ENCODE measurements at regions not wholly inside any gene's neighbourhood (a gene's known extent, or its start where the extent isn't known, plus 50 kb on each side); places are given as distances from the start of the nearest gene placed in this dataset.

DNA sequence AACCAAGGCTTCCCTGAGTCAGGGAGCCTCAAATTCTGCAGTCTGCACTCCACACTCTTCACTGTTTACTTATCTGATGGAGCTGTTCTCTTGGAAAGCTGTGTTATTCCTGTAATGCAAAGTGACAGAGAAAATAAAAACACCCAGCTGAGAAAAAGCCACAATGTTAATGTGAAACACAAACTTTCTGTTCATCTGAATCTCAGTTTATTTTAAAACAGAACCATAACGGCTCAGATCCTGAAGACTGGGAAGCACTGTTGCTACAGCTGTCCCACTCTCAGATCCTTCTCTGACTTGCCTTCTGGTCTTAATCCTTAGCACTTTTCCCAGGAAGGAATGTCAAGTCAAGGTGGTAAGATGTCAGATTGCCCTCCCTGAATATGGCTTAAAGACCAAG, 736.6 kb downstream of the DHX35 start (continued):
- TF ChIP-seq, protein P1, sequence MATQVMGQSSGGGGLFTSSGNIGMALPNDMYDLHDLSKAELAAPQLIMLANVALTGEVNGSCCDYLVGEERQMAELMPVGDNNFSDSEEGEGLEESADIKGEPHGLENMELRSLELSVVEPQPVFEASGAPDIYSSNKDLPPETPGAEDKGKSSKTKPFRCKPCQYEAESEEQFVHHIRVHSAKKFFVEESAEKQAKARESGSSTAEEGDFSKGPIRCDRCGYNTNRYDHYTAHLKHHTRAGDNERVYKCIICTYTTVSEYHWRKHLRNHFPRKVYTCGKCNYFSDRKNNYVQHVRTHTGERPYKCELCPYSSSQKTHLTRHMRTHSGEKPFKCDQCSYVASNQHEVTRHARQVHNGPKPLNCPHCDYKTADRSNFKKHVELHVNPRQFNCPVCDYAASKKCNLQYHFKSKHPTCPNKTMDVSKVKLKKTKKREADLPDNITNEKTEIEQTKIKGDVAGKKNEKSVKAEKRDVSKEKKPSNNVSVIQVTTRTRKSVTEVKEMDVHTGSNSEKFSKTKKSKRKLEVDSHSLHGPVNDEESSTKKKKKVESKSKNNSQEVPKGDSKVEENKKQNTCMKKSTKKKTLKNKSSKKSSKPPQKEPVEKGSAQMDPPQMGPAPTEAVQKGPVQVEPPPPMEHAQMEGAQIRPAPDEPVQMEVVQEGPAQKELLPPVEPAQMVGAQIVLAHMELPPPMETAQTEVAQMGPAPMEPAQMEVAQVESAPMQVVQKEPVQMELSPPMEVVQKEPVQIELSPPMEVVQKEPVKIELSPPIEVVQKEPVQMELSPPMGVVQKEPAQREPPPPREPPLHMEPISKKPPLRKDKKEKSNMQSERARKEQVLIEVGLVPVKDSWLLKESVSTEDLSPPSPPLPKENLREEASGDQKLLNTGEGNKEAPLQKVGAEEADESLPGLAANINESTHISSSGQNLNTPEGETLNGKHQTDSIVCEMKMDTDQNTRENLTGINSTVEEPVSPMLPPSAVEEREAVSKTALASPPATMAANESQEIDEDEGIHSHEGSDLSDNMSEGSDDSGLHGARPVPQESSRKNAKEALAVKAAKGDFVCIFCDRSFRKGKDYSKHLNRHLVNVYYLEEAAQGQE (IDR thresholded peaks at IDR 0.05; ENCODE audit: unreplicated experiment): no peak
- TF ChIP-seq ZNF114 (CRISPR knock-in tag; IDR thresholded peaks at IDR 0.05): no peak
- no peak for TF ChIP-seq ETS1 (IDR thresholded peaks at IDR 0.05)

DNA sequence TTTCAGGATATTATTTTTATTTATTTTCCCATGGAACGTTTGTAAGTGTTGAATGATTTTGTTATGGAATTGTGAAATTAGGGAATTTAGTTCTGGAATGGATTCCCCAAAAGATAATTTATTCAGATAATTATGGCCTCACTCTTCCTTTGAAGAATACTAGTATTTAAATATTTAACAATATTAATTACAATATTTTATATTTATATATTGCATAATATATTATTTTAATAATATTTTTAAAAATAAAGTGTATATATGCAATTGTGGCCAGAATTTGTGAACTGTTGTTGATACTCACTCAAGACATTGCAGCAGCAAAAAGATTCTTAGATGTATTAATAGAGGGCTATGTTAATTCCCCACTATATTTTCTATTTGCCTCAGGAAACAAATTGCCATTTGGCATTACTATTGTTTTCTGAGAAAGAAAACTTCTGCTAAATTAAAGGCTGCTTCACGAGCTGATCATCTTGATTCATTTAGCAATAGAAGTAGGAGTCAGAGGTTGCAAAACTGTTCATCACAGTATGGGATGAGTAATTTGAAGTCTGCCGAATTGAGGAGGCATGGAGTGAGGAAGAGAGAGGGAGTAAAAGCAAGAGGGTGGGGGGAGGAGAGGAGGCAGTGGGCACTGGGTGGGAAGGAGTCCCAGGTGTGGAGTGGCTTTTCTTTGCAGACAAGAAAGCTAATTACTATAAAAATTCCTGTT, 729.2 kb downstream of the DHX35 start:
- no peak overlapping the region for H3K4me3 Mint-ChIP-seq
- no peak for TF ChIP-seq POLR2AphosphoS5 (IDR thresholded peaks at IDR 0.05; ENCODE audit: low read depth)
- no peak for TF ChIP-seq EZH2 (IDR thresholded peaks at IDR 0.05; ENCODE audit: low read depth, unreplicated experiment)
- no peak for TF ChIP-seq EZH2phosphoT487 (IDR thresholded peaks at IDR 0.05; ENCODE audit: unreplicated experiment)
- TF ChIP-seq ETS1 (IDR thresholded peaks at IDR 0.05): no peak
- TF ChIP-seq, protein P2, sequence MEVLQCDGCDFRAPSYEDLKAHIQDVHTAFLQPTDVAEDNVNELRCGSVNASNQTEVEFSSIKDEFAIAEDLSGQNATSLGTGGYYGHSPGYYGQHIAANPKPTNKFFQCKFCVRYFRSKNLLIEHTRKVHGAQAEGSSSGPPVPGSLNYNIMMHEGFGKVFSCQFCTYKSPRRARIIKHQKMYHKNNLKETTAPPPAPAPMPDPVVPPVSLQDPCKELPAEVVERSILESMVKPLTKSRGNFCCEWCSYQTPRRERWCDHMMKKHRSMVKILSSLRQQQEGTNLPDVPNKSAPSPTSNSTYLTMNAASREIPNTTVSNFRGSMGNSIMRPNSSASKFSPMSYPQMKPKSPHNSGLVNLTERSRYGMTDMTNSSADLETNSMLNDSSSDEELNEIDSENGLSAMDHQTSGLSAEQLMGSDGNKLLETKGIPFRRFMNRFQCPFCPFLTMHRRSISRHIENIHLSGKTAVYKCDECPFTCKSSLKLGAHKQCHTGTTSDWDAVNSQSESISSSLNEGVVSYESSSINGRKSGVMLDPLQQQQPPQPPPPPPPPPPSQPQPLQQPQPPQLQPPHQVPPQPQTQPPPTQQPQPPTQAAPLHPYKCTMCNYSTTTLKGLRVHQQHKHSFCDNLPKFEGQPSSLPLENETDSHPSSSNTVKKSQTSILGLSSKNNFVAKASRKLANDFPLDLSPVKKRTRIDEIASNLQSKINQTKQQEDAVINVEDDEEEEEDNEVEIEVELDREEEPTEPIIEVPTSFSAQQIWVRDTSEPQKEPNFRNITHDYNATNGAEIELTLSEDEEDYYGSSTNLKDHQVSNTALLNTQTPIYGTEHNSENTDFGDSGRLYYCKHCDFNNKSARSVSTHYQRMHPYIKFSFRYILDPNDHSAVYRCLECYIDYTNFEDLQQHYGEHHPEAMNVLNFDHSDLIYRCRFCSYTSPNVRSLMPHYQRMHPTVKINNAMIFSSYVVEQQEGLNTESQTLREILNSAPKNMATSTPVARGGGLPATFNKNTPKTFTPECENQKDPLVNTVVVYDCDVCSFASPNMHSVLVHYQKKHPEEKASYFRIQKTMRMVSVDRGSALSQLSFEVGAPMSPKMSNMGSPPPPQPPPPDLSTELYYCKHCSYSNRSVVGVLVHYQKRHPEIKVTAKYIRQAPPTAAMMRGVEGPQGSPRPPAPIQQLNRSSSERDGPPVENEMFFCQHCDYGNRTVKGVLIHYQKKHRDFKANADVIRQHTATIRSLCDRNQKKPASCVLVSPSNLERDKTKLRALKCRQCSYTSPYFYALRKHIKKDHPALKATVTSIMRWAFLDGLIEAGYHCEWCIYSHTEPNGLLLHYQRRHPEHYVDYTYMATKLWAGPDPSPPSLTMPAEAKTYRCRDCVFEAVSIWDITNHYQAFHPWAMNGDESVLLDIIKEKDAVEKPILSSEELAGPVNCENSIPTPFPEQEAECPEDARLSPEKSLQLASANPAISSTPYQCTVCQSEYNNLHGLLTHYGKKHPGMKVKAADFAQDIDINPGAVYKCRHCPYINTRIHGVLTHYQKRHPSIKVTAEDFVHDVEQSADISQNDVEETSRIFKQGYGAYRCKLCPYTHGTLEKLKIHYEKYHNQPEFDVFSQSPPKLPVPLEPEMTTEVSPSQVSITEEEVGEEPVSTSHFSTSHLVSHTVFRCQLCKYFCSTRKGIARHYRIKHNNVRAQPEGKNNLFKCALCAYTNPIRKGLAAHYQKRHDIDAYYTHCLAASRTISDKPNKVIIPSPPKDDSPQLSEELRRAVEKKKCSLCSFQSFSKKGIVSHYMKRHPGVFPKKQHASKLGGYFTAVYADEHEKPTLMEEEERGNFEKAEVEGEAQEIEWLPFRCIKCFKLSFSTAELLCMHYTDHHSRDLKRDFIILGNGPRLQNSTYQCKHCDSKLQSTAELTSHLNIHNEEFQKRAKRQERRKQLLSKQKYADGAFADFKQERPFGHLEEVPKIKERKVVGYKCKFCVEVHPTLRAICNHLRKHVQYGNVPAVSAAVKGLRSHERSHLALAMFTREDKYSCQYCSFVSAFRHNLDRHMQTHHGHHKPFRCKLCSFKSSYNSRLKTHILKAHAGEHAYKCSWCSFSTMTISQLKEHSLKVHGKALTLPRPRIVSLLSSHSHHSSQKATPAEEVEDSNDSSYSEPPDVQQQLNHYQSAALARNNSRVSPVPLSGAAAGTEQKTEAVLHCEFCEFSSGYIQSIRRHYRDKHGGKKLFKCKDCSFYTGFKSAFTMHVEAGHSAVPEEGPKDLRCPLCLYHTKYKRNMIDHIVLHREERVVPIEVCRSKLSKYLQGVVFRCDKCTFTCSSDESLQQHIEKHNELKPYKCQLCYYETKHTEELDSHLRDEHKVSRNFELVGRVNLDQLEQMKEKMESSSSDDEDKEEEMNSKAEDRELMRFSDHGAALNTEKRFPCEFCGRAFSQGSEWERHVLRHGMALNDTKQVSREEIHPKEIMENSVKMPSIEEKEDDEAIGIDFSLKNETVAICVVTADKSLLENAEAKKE (CRISPR knock-in tag; IDR thresholded peaks at IDR 0.05): no peak
- TF ChIP-seq ZNF114 (CRISPR knock-in tag; IDR thresholded peaks at IDR 0.05): no peak
- TF ChIP-seq, protein P3, sequence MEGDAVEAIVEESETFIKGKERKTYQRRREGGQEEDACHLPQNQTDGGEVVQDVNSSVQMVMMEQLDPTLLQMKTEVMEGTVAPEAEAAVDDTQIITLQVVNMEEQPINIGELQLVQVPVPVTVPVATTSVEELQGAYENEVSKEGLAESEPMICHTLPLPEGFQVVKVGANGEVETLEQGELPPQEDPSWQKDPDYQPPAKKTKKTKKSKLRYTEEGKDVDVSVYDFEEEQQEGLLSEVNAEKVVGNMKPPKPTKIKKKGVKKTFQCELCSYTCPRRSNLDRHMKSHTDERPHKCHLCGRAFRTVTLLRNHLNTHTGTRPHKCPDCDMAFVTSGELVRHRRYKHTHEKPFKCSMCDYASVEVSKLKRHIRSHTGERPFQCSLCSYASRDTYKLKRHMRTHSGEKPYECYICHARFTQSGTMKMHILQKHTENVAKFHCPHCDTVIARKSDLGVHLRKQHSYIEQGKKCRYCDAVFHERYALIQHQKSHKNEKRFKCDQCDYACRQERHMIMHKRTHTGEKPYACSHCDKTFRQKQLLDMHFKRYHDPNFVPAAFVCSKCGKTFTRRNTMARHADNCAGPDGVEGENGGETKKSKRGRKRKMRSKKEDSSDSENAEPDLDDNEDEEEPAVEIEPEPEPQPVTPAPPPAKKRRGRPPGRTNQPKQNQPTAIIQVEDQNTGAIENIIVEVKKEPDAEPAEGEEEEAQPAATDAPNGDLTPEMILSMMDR (conservative IDR thresholded peaks at IDR 0.05; ENCODE audit: low read depth in 2 of 2): no peak
- TF ChIP-seq CREB1 (CRISPR knock-in tag; IDR thresholded peaks at IDR 0.05; ENCODE audit: low read depth): no peak

More for the DNA sequence above, 729.2 kb downstream of the DHX35 start:
- H2AFZ ChIP-seq: no peak overlapping the region
- no peak overlapping the region for H3K4me2 ChIP-seq
- Mint-ChIP-seq H3K27ac (no peak overlapping the region), H3K27me3 (ENCODE audit: insufficient read depth, low read depth, poor library complexity) (no peaks in the 10 kb centered on the region), H3K36me3 (ENCODE audit: low read depth) (no peaks in the 10 kb centered on the region), H3K9me3 (no peaks in the 10 kb centered on the region), H3K4me1 (no peaks in the 10 kb centered on the region)
- no peak for DNase-seq (ENCODE audit: low spot score)
- H4K20me1 ChIP-seq (replicated peaks; ENCODE audit: insufficient read depth): no peaks in the 10 kb centered on the region
- no peak overlapping the region for H3K4me3 ChIP-seq
- H3K4me1 ChIP-seq (ENCODE audit: insufficient read depth): no peaks in the 10 kb centered on the region
- no peaks in the 10 kb centered on the region for H3K27me3 ChIP-seq (ENCODE audit: insufficient read depth)
- no peak overlapping the region for H3K27ac ChIP-seq (ENCODE audit: low read depth)
- H3K79me2 ChIP-seq (replicated peaks; ENCODE audit: insufficient read depth): no peaks in the 10 kb centered on the region
- H3K9me2 ChIP-seq (ENCODE audit: insufficient read depth): no peaks in the 10 kb centered on the region
- no peak for ATAC-seq
- H3K36me3 ChIP-seq (ENCODE audit: insufficient read depth): no peaks in the 10 kb centered on the region
- no peaks in the 10 kb centered on the region for H3F3A ChIP-seq (replicated peaks; ENCODE audit: low read depth)
